ENCODE measurements at regions not wholly inside any gene's neighbourhood (a gene's known extent, or its start where the extent isn't known, plus 50 kb on each side); places are given as distances from the start of the nearest gene placed in this dataset.

- DNase-seq (ENCODE audit: low read depth), result no peak
These were observed 300.2 kb upstream of the SLCO3A1 start for GRCh38 chr15:91553196-91553854.

DNA sequence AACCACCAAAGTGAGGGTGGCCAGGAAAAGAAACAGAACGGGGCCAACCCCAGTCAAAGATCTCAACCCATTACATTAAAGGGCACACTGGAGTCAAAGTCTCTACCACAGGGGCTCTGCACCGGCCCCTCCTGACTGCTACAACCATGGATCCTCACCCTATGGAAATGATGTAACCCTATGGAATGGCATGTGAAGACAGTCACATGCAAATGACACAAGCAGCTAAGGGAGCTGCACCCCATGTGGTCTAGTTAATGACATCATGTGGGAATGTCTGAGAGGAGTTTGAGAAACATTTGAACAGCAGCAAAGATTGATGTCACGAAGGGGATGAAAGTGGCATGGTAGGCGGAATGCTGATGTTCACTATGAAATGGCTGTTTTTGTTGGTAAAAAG lies 298.2 kb upstream of the SLCO3A1 start:
- no peak for DNase-seq (ENCODE audit: low read depth)

DNA sequence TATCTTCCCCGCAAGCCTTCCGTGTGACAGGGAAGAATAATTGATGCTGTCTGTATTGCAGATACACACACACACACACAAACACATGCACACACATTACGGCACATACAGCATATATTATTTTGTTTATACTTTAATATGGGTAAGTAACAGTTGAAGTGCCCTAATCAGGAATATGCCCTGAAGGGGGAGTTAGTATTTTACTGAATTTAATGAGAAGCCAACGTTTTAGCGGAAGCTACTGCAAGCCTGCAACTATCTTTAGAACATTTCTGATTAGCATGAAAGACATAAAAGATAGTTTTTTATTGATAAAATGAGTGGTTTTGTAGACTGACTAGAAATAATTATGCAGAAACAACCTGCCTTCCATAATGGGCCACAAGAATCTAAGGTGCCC lies 296.6 kb upstream of the SLCO3A1 start:
- DNase-seq (ENCODE audit: low read depth), result no peak

DNA sequence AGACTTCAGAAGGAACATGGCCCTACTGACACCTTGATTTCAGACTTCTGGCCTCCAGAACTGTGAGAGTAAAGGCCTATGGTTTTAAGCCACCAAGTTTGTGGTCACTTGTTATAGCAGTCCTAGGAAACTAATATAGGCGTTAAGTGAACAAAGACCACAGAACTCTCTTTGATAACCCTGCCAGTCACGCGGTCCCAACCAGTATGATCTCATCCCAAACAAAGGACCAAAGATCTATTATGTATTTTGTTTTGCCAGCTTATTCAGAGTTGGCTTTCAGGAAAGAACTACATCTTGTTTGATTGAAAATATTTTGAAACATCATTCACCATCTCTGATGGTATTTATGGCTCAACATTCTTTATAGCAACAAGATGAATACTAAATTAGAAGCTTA lies 294.4 kb upstream of the SLCO3A1 start:
- DNase-seq (ENCODE audit: low read depth), result peak; percentile 26

GRCh38 chr15:91561371-91562100 lies 292.0 kb upstream of the SLCO3A1 start:
- DNase-seq (ENCODE audit: low read depth), result peak; percentile 87

GRCh38 chr15:91562698-91563097 lies 290.8 kb upstream of the SLCO3A1 start:
- DNase-seq (ENCODE audit: low read depth), result no peak

GRCh38 chr15:91564631-91565030 lies 288.9 kb upstream of the SLCO3A1 start:
- no peak for DNase-seq (ENCODE audit: low read depth)

DNA sequence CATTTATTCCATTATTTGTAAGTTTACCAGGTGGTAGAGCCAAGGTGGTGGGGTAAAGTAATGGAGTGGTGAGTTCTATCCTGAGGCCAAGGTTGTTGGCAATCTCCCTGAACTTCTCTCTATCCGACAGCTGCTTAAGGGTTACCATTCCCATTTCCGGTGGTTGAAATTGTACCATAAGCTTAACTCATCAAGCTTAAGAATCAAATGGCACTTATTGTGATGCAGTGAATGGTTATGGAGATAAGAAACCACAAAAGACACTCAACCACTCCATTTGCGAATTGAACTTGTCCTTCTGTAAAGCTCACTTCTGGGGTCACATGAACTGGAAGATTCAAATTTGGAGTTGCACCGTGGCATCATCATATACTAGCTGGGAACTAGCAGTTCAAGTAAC lies 287.4 kb upstream of the SLCO3A1 start:
- peak; percentile 49 for DNase-seq (ENCODE audit: low read depth)

DNA sequence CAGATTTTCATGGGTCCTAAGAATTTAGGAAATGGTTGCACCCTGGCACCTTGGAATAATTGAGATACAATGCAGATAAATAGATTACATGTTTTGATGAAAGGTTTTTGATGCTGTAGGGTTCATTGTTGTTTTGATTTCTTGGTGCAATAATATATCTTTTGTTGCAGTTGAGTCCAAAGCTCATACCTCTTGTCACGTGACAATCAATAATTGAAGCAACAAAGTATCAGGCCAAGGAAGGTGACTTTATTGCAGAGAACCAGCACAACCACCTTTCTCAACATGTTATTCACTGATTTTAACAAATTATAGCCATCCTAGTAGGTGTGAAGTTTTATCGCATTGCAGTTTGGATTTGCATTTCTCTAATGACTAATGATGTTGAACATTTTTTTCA lies 285.5 kb upstream of the SLCO3A1 start:
- no peak for DNase-seq (ENCODE audit: low read depth)

- peak; percentile 80 for DNase-seq (ENCODE audit: low read depth)
These were observed 281.4 kb upstream of the SLCO3A1 start for GRCh38 chr15:91572110-91572509.

DNA sequence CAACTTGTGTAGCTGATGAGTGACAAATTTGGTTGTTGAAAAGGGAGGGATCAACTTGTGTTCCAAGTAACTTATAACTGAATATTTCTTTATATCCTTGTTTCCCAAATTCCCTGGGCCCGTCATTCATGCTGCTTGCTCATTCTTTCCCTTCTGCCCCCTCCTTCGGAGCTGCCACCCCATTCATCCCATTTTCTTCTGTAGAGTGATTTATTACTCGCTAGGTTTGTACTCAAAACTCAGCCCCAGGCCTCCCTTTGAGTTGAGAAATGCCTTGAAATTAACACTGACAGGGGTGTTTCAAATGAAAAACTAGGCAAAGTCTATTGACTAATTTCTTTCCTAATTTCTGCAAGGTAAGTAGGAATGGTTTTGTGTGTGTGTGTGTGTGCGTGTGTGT lies 277.4 kb upstream of the SLCO3A1 start:
- peak; percentile 7 for DNase-seq (ENCODE audit: low read depth)

DNA sequence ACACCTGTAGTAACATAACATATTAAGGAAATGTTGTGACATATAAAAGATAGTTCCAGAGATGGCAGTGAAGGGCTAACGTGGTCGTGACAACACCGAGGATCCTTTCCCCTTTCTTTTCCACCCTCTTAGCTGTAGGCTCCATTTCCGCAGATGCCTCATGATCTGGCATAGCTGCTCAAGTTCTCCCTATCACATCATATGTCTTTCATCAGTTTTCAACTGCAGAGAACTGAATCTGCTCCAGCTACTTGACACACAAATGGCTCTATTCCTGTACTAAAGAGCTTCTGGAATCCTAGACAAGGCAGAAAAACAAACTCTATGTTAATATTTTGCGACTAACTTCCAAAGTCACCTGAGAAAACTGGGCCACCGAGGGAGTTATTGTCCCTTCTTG lies 275.0 kb upstream of the SLCO3A1 start:
- no peak for DNase-seq (ENCODE audit: low read depth)

- DNase-seq (ENCODE audit: low read depth), result no peak
These were observed 268.6 kb upstream of the SLCO3A1 start for GRCh38 chr15:91584895-91585294.

GRCh38 chr15:91586560-91586959 lies 266.9 kb upstream of the SLCO3A1 start:
- no peak for DNase-seq (ENCODE audit: low read depth)

DNA sequence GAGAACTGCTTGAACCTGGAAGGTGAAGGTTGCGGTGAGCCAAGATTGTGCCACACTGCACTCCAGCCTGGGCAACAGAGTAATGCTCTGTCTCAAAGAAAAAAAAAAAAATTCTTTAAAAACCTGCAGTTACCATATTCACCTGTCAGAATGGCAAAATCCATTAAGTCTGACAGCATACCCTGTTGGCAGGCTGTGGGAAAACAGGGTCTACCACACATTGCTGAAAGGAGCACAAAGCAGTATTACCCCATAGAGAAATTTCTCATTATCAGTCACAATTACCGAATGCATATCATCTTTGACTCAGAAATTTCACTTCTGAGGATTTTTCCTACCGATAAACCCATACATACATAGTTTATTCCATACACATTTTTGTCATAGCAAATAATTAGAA lies 264.1 kb upstream of the SLCO3A1 start:
- DNase-seq (ENCODE audit: low read depth), result no peak

- peak; percentile 28 for DNase-seq (ENCODE audit: low read depth)
These were observed 260.9 kb upstream of the SLCO3A1 start for GRCh38 chr15:91592567-91592966.

- DNase-seq (ENCODE audit: low read depth), result peak; percentile 72
These were observed 260.4 kb upstream of the SLCO3A1 start for GRCh38 chr15:91593067-91593466.

DNA sequence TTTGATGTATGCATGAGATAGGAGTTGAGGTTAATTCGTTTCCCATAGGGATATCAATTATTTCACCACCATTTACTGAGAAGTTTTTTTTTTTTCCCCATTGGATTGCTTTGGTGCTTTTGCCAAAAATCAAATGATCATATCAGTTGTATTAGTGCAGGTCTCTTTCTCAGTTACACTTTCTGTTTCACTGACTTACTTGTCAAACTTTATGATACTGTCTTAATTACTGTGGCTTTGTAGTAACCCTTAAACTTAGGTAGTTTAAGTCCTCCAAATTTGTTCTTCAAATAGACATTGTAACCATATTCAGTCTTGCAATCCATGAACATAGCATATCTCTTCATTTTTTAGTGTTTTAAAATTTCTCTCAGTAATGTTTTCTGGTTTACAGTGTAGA lies 259.9 kb upstream of the SLCO3A1 start:
- peak; percentile 3 for DNase-seq (ENCODE audit: low read depth)

DNA sequence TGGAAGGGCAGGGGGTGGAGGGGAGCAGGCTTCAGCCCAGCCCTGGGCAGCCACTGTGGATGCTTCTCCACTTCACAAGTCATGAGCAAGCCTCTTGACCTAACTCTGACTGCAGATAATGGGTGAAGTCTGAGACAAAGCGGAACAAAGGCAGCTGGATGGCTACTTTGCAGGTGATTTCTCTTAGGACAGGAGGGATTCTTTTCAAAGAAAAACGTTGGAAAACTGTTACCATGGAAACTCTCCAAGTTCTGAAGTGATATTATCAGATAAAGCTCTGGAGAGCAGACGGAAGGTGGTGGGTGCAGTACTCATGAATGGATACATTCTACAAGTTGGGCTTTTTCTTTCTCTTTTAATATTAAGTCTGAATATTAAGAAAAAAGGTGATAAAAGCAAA lies 254.2 kb upstream of the SLCO3A1 start:
- DNase-seq (ENCODE audit: low read depth), result no peak

- peak; percentile 49 for DNase-seq (ENCODE audit: low read depth)
These were observed 250.0 kb upstream of the SLCO3A1 start for GRCh38 chr15:91603384-91604080.

- no peak for DNase-seq (ENCODE audit: low read depth)
These were observed 249.4 kb upstream of the SLCO3A1 start for GRCh38 chr15:91604122-91604521.

- DNase-seq (ENCODE audit: low read depth), result no peak
These were observed 247.9 kb upstream of the SLCO3A1 start for GRCh38 chr15:91605576-91605975.

GRCh38 chr15:91609231-91609630 lies 244.3 kb upstream of the SLCO3A1 start:
- no peak for DNase-seq (ENCODE audit: low read depth)

Data from RPMI7951 (cell line).